Naive thymus-derived CD8-positive, alpha-beta T cell (primary cell): ENCODE measurements at regions not wholly inside any gene's neighbourhood (a gene's known extent, or its start where the extent isn't known, plus 50 kb on each side); places are given as distances from the start of the nearest gene placed in this dataset.
A peak's percentile ranks its signal among the peaks of the same experiment; 100 is the strongest.

ENCODE experiments used
- ATAC-seq, 2 donors: fragments of 150-1000 bp; cut with Tn5 transposase in 1 of 2; sonication (Bioruptor Pico), chemical (Tn5 transposase) in 1 of 2; 1 replicate in 1 of 2; 2 replicates in 1 of 2; pipeline ENCODE4 v1.10.0; 2021; ENCODE audit warnings: mild to moderate bottlenecking in 2 of 2, moderate library complexity in 2 of 2
- POLR2A ChIA-PET: fragments of 350-600 bp; sonication (Branson Sonifier 250); formaldehyde crosslinking; loops from one replicate; lab custom pipeline; 2021; ENCODE audit warnings: antibody characterized with exemption; lab: Charles Lee
- DNase-seq, 10 donors: peaks; one replicate each; pipeline versions ENCODE4 v3.0.0 to v3.0.0-alpha.2; 2020 to 2022
- H3K27ac Mint-ChIP-seq, 10 donors: one replicate each; pipeline ENCODE4 v1.8.0; 2020 to 2022; ENCODE audit warnings: mild to moderate bottlenecking in 10 of 10, mixed read lengths in 10 of 10, moderate library complexity in 4 of 10, inconsistent platforms in 1 of 10
- H3K27me3 Mint-ChIP-seq, 5 donors: one replicate each; pipeline ENCODE4 v1.8.0; 2021 to 2022; ENCODE audit warnings: mixed read lengths in 5 of 5
- H3K36me3 Mint-ChIP-seq, 3 donors: one replicate each; pipeline ENCODE4 v1.8.0; 2020 to 2022; ENCODE audit warnings: mixed read lengths in 3 of 3, mild to moderate bottlenecking in 2 of 3, inconsistent platforms in 1 of 3
- H3K4me1 Mint-ChIP-seq, 4 donors: one replicate each; pipeline ENCODE4 v1.8.0; 2021 to 2022; ENCODE audit warnings: mixed read lengths in 4 of 4
- H3K4me3 Mint-ChIP-seq, 10 donors: one replicate each; pipeline ENCODE4 v1.8.0; 2020 to 2022; ENCODE audit warnings: mild to moderate bottlenecking in 10 of 10, mixed read lengths in 10 of 10, moderate library complexity in 6 of 10, inconsistent platforms in 1 of 10
- H3K9me3 Mint-ChIP-seq, 9 donors: one replicate each; pipeline ENCODE4 v1.8.0; 2020 to 2022; ENCODE audit warnings: mixed read lengths in 9 of 9, mild to moderate bottlenecking in 3 of 9, inconsistent platforms in 1 of 9, moderate library complexity in 1 of 9

DNA sequence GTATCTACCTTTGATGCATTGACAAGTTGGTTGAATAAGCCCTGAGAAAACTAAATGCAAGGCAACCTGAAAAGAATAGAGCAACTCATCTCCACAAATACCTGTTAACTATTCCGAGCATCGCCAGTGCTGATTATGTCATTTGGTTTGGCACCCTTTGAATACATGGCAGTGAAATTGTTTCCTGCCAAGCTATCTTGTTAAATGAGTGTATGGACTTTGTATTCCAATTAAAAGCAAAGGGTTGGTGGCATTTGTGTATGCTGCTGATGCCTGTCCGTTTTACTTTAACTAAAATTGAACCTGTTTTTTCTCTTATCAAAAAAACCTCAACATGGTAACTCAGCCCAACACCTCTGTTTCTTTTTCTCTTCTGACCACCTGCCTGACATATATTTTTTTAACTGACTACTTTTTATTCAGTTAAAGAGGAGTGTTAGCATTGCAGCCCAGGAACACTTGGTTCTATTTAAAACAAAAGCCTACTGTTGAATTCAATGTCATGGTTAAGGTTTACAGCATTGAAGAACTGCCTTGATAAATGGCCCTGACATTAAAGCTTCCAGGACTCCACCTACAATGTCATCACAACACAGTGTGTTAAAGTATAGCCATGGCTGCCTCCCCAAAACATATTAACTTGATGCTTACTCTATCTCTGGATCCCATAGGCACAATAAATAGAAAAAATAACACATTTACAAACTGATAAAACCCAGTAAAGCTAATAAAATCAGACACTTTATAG is 838.3 kb upstream of the NOVA1 start:
- H3K27me3 Mint-ChIP-seq, result no peaks in the 10 kb centered on the region
- DNase-seq, result no peak
- no peak for ATAC-seq
- peaks cover 2 to 27% (median 7%) of the 10 kb centered on the region in 9 donors for H3K9me3 Mint-ChIP-seq
- POLR2A ChIA-PET, result no interaction called here
- H3K4me1 Mint-ChIP-seq, result no peaks in the 10 kb centered on the region
- no peak overlapping the region for H3K4me3 Mint-ChIP-seq
- no peaks in the 10 kb centered on the region for H3K36me3 Mint-ChIP-seq
- no peak overlapping the region for H3K27ac Mint-ChIP-seq

- Mint-ChIP-seq H3K27ac (no peak overlapping the region), H3K36me3 (no peaks in the 10 kb centered on the region), H3K4me1 (no peaks in the 10 kb centered on the region), H3K9me3 (peaks cover 0 to 18% (median 10%) of the 10 kb centered on the region in 9 donors), H3K27me3 (no peaks in the 10 kb centered on the region), H3K4me3 (no peak overlapping the region)
- POLR2A ChIA-PET, result no interaction called here
- no peak for ATAC-seq
- no peak for DNase-seq
Observed at GRCh38 chr14:27484633-27485032, 886.8 kb upstream of the NOVA1 start.

- POLR2A ChIA-PET, result no interaction called here
- no peak overlapping the region for H3K4me3 Mint-ChIP-seq
- no peaks in the 10 kb centered on the region for H3K27me3 Mint-ChIP-seq
- peaks cover 0 to 18% (median 8%) of the 10 kb centered on the region in 9 donors for H3K9me3 Mint-ChIP-seq
- no peaks in the 10 kb centered on the region for H3K4me1 Mint-ChIP-seq
- H3K27ac Mint-ChIP-seq, result no peak overlapping the region
- H3K36me3 Mint-ChIP-seq, result no peaks in the 10 kb centered on the region
- ATAC-seq (no peak), DNase-seq (no peak)
Observed at GRCh38 chr14:27485193-27485592, 887.4 kb upstream of the NOVA1 start.

DNA sequence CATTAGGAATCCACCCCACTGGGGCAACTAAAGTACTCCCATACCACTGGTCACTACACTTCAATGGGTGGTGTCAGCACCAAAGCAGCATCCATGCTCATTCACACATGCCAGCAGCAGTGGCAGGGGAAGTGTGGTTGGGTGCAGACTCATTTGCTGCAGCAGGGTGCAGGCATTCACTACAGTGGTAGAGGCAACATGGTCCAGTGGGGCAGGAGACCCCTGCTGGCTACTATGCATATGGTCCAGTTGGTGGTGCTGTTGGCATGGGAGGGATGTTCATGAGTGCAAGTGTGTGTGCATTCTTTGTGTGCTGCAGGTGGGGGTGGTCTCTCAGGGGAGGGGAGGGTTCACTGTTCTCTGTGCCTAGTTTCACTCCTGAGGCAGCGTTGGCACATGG is 908.4 kb upstream of the NOVA1 start:
- Mint-ChIP-seq H3K36me3 (peaks cover 0 to 11% (median 4%) of the 10 kb centered on the region in 3 donors), H3K9me3 (peaks cover 9 to 63% (median 30%) of the 10 kb centered on the region in 9 donors), H3K4me3 (no peak overlapping the region), H3K4me1 (no peaks in the 10 kb centered on the region), H3K27ac (no peak overlapping the region), H3K27me3 (no peaks in the 10 kb centered on the region)
- DNase-seq (no peak), ATAC-seq (no peak)
- POLR2A ChIA-PET, result no interaction called here

GRCh38 chr14:27528328-27528727 is 930.5 kb upstream of the NOVA1 start:
- Mint-ChIP-seq H3K9me3 (peaks cover 9 to 45% (median 16%) of the 10 kb centered on the region in 9 donors), H3K36me3 (peaks cover 0 to 10% (median 0%) of the 10 kb centered on the region in 3 donors), H3K4me1 (no peaks in the 10 kb centered on the region), H3K27ac (no peak overlapping the region), H3K4me3 (no peak overlapping the region), H3K27me3 (no peaks in the 10 kb centered on the region)
- POLR2A ChIA-PET, result no interaction called here
- DNase-seq, result no peak
- ATAC-seq, result no peak

DNA sequence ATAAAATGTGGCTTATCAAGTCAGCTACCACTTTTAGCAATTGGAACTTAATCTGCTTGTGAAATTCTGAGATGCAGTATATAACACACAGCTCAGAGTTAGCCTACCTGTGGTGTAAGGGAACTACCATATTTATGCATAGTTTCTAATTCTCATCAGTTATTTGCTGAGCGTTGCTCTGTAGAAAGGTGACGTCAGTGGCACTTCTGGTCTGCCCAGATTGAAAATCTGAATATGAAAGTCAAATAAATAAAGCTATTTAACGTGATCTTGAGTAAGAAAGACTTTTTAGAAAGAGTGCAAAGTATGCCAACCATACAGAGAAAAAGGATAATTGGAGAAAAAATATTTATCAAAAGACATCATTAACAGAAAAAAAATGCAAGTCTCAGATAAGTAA is 938.9 kb upstream of the NOVA1 start:
- POLR2A ChIA-PET, result no interaction called here
- no peak overlapping the region for H3K4me3 Mint-ChIP-seq
- H3K36me3 Mint-ChIP-seq, result peaks cover 0 to 5% (median 0%) of the 10 kb centered on the region in 3 donors
- H3K9me3 Mint-ChIP-seq, result peaks cover 2 to 47% (median 17%) of the 10 kb centered on the region in 9 donors
- ATAC-seq (no peak), DNase-seq (no peak)
- H3K27me3 Mint-ChIP-seq, result no peaks in the 10 kb centered on the region
- no peak overlapping the region for H3K27ac Mint-ChIP-seq
- H3K4me1 Mint-ChIP-seq, result no peaks in the 10 kb centered on the region

GRCh38 chr14:27546111-27546510 is 948.3 kb upstream of the NOVA1 start:
- ATAC-seq (no peak), DNase-seq (no peak)
- H3K27me3 Mint-ChIP-seq, result no peaks in the 10 kb centered on the region
- H3K27ac Mint-ChIP-seq, result no peak overlapping the region
- no peak overlapping the region for H3K4me3 Mint-ChIP-seq
- H3K36me3 Mint-ChIP-seq, result peaks cover 0 to 4% (median 0%) of the 10 kb centered on the region in 3 donors
- POLR2A ChIA-PET, result no interaction called here
- H3K9me3 Mint-ChIP-seq, result peaks cover 0 to 35% (median 15%) of the 10 kb centered on the region in 9 donors
- H3K4me1 Mint-ChIP-seq, result no peaks in the 10 kb centered on the region

GRCh38 chr14:27553790-27554189 is 956.0 kb upstream of the NOVA1 start:
- DNase-seq, result no peak
- POLR2A ChIA-PET, result no interaction called here
- ATAC-seq, result no peak
- Mint-ChIP-seq H3K36me3 (no peaks in the 10 kb centered on the region), H3K9me3 (peaks cover 0 to 31% (median 9%) of the 10 kb centered on the region in 9 donors), H3K27ac (no peak overlapping the region), H3K4me3 (no peak overlapping the region), H3K27me3 (no peaks in the 10 kb centered on the region), H3K4me1 (no peaks in the 10 kb centered on the region)

- POLR2A ChIA-PET, result no interaction called here
- no peak for ATAC-seq
- H3K36me3 Mint-ChIP-seq, result no peaks in the 10 kb centered on the region
- no peak overlapping the region for H3K4me3 Mint-ChIP-seq
- no peaks in the 10 kb centered on the region for H3K27me3 Mint-ChIP-seq
- no peak overlapping the region for H3K27ac Mint-ChIP-seq
- H3K4me1 Mint-ChIP-seq, result no peaks in the 10 kb centered on the region
- peaks cover 0 to 17% (median 7%) of the 10 kb centered on the region in 9 donors for H3K9me3 Mint-ChIP-seq
- no peak for DNase-seq
Observed at GRCh38 chr14:27557445-27557844, 959.6 kb upstream of the NOVA1 start.

DNA sequence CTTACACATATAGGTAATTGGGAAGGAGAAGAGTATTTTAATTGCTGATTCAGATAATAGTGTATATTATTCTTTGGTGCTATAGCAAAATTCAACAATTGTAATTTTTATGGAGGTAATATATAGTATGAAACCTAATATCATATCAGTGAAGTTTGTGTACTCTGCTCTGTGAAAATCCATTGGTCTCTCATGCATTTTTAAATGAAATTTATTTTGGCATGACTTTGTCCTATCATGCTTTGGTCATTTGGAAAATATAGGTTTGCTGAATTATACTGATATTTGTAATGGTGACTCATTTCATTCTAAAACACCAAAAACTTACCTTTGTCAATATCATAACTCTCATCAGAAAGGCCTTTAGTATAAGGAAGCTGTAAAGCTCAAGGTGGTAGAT is 962.0 kb upstream of the NOVA1 start:
- DNase-seq (no peak), ATAC-seq (no peak)
- H3K27me3 Mint-ChIP-seq, result no peaks in the 10 kb centered on the region
- POLR2A ChIA-PET, result no interaction called here
- H3K4me3 Mint-ChIP-seq, result no peak overlapping the region
- H3K4me1 Mint-ChIP-seq, result no peaks in the 10 kb centered on the region
- H3K36me3 Mint-ChIP-seq, result no peaks in the 10 kb centered on the region
- H3K9me3 Mint-ChIP-seq, result peaks cover 0 to 28% (median 10%) of the 10 kb centered on the region in 9 donors
- no peak overlapping the region for H3K27ac Mint-ChIP-seq

- Mint-ChIP-seq H3K4me1 (no peaks in the 10 kb centered on the region), H3K36me3 (no peaks in the 10 kb centered on the region), H3K27ac (no peak overlapping the region), H3K4me3 (no peak overlapping the region), H3K27me3 (no peaks in the 10 kb centered on the region), H3K9me3 (peaks cover 0 to 24% (median 10%) of the 10 kb centered on the region in 9 donors)
- DNase-seq (no peak), ATAC-seq (no peak)
- POLR2A ChIA-PET, result no interaction called here
Observed at GRCh38 chr14:27566843-27567382, 969.1 kb upstream of the NOVA1 start.

DNA sequence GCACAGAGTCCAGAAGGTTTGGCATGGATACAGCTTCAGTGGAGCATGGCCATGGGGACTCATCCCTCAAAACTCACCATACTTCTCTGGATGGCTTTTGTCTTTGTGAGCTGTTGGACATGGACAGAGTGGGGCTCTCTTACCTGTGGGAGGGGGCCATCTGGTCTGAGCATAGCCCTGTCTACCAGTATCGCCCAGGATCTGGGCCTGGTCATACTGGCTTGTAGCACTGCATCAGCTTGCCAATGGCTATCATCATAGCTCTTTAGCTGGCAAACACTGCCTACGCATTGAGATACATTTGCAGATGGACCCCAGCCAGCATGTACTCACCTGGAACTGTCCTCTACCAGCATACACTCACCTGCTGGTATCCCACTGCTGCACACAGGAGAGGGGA is 975.2 kb upstream of the NOVA1 start:
- DNase-seq (peak in 1 of 10 donors; percentile 54), ATAC-seq (no peak)
- POLR2A ChIA-PET, result no interaction called here
- H3K9me3 Mint-ChIP-seq, result peaks cover 13 to 49% (median 25%) of the 10 kb centered on the region in 9 donors
- no peaks in the 10 kb centered on the region for H3K27me3 Mint-ChIP-seq
- no peaks in the 10 kb centered on the region for H3K36me3 Mint-ChIP-seq
- no peak overlapping the region for H3K27ac Mint-ChIP-seq
- no peak overlapping the region for H3K4me3 Mint-ChIP-seq
- no peaks in the 10 kb centered on the region for H3K4me1 Mint-ChIP-seq

DNA sequence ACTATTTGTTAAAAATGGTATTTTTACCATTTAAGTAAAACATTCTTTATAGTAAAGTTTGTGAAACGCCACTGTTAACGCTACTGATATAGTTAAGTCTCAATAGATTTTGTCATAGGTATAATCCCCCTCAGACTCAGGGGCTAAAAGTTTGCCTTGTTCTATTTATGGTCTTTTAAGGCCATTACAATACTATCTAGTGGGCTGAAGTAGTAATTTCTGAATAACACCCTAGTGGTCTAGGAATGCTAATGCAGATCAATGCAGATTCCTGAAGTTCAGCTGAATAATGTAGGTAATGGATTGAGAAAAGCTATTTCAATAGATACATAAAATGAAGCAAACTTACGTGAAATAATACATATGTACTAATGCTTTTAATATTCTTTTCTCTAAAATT is 989.3 kb upstream of the NOVA1 start:
- H3K36me3 Mint-ChIP-seq, result peaks cover 0 to 9% (median 0%) of the 10 kb centered on the region in 3 donors
- no peak overlapping the region for H3K4me3 Mint-ChIP-seq
- H3K4me1 Mint-ChIP-seq, result no peaks in the 10 kb centered on the region
- POLR2A ChIA-PET, result no interaction called here
- H3K9me3 Mint-ChIP-seq, result peaks cover 2 to 43% (median 15%) of the 10 kb centered on the region in 9 donors
- H3K27me3 Mint-ChIP-seq, result no peaks in the 10 kb centered on the region
- ATAC-seq (no peak), DNase-seq (no peak)
- no peak overlapping the region for H3K27ac Mint-ChIP-seq

DNA sequence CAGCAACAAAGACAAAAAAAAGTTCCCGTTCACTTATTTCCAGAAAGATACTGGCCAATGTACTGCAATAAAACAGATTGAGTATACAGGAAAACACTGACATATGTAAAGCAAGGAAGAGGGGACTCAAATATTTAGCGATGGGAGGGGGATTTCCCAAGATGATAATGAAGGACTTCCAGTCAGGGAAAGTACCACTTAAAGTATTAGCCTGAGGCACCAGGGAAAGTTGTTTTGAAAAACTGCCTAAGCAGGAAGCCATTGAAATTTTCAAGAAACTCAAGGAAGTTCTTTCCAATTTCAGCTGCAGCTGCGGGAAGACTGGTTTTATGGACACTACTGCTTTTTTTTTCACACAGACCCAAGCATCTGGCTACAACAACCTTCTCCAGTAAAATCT is 1007.4 kb upstream of the NOVA1 start:
- POLR2A ChIA-PET, result no interaction called here
- Mint-ChIP-seq H3K9me3 (peaks cover 0 to 41% (median 11%) of the 10 kb centered on the region in 9 donors), H3K27me3 (no peaks in the 10 kb centered on the region), H3K27ac (no peak overlapping the region), H3K4me3 (no peak overlapping the region), H3K36me3 (no peaks in the 10 kb centered on the region), H3K4me1 (no peaks in the 10 kb centered on the region)
- DNase-seq (no peak), ATAC-seq (no peak)
